ENCODE measurements at regions not wholly inside any gene's neighbourhood (a gene's known extent, or its start where the extent isn't known, plus 50 kb on each side); places are given as distances from the start of the nearest gene placed in this dataset.

GRCh38 chr5:106854922-106855321 is 815.8 kb downstream of the EFNA5 start:
- TF ChIP-seq ZBTB7A (IDR thresholded peaks at IDR 0.05; ENCODE audit: low read depth) (no peak), TCF12 (IDR thresholded peaks at IDR 0.05; ENCODE audit: low read depth) (no peak), TEAD4 (IDR thresholded peaks at IDR 0.05) (no peak), REST (IDR thresholded peaks at IDR 0.05; ENCODE audit: low read depth) (no peak), USF1 (IDR thresholded peaks at IDR 0.05) (no peak), FOXM1 (IDR thresholded peaks at IDR 0.05; ENCODE audit: borderline replicate concordance, low read depth) (no peak), TAF1 (IDR thresholded peaks at IDR 0.05; ENCODE audit: low read depth) (no peak), EGR1 (IDR thresholded peaks at IDR 0.05) (no peak), CREB1 (IDR thresholded peaks at IDR 0.05; ENCODE audit: low read depth) (no peak), NFIC (IDR thresholded peaks at IDR 0.05) (no peak), EP300 (IDR thresholded peaks at IDR 0.05; ENCODE audit: borderline replicate concordance) (no peak), MAX (IDR thresholded peaks at IDR 0.05) (no peak), YY1 (IDR thresholded peaks at IDR 0.05; ENCODE audit: low read depth) (no peak), CEBPB (IDR thresholded peaks at IDR 0.05) (no peak), RAD21 (IDR thresholded peaks at IDR 0.05; ENCODE audit: low read depth) (no peak)

- TF ChIP-seq NFIC (IDR thresholded peaks at IDR 0.05): no peak
- no peak for TF ChIP-seq REST (IDR thresholded peaks at IDR 0.05; ENCODE audit: low read depth)
- no peak for TF ChIP-seq USF1 (IDR thresholded peaks at IDR 0.05)
- no peak; the same call in 1 of the 2 replicates for TF ChIP-seq RAD21 (IDR thresholded peaks at IDR 0.05; ENCODE audit: low read depth)
- TF ChIP-seq YY1 (IDR thresholded peaks at IDR 0.05; ENCODE audit: low read depth): no peak
- no peak for TF ChIP-seq TEAD4 (IDR thresholded peaks at IDR 0.05)
- TF ChIP-seq FOXM1 (IDR thresholded peaks at IDR 0.05; ENCODE audit: borderline replicate concordance, low read depth): no peak
- no peak for TF ChIP-seq CEBPB (IDR thresholded peaks at IDR 0.05)
- no peak for TF ChIP-seq ZBTB7A (IDR thresholded peaks at IDR 0.05; ENCODE audit: low read depth)
- no peak for TF ChIP-seq CREB1 (IDR thresholded peaks at IDR 0.05; ENCODE audit: low read depth)
- no peak for TF ChIP-seq TAF1 (IDR thresholded peaks at IDR 0.05; ENCODE audit: low read depth)
- no peak for TF ChIP-seq TCF12 (IDR thresholded peaks at IDR 0.05; ENCODE audit: low read depth)
- no peak for TF ChIP-seq EGR1 (IDR thresholded peaks at IDR 0.05)
- no peak for TF ChIP-seq EP300 (IDR thresholded peaks at IDR 0.05; ENCODE audit: borderline replicate concordance)
These were observed 816.5 kb downstream of the EFNA5 start for GRCh38 chr5:106854105-106854687.

GRCh38 chr5:106853266-106853665 is 817.5 kb downstream of the EFNA5 start:
- TF ChIP-seq CEBPB (IDR thresholded peaks at IDR 0.05) (no peak), YY1 (IDR thresholded peaks at IDR 0.05; ENCODE audit: low read depth) (no peak), RAD21 (IDR thresholded peaks at IDR 0.05; ENCODE audit: low read depth) (no peak), EP300 (IDR thresholded peaks at IDR 0.05; ENCODE audit: borderline replicate concordance) (no peak), TAF1 (IDR thresholded peaks at IDR 0.05; ENCODE audit: low read depth) (no peak), ZBTB7A (IDR thresholded peaks at IDR 0.05; ENCODE audit: low read depth) (no peak), TCF12 (IDR thresholded peaks at IDR 0.05; ENCODE audit: low read depth) (no peak), TEAD4 (IDR thresholded peaks at IDR 0.05) (no peak), EGR1 (IDR thresholded peaks at IDR 0.05) (no peak), NFIC (IDR thresholded peaks at IDR 0.05) (no peak), CREB1 (IDR thresholded peaks at IDR 0.05; ENCODE audit: low read depth) (no peak), FOXM1 (IDR thresholded peaks at IDR 0.05; ENCODE audit: borderline replicate concordance, low read depth) (no peak), REST (IDR thresholded peaks at IDR 0.05; ENCODE audit: low read depth) (no peak), MAX (IDR thresholded peaks at IDR 0.05) (no peak), USF1 (IDR thresholded peaks at IDR 0.05) (no peak)
